ENCODE measurements at regions not wholly inside any gene's neighbourhood (a gene's known extent, or its start where the extent isn't known, plus 50 kb on each side); places are given as distances from the start of the nearest gene placed in this dataset.

GRCh38 chr2:5592916-5593315 is 99.3 kb upstream of the SOX11 start:
- TF ChIP-seq, protein P1, sequence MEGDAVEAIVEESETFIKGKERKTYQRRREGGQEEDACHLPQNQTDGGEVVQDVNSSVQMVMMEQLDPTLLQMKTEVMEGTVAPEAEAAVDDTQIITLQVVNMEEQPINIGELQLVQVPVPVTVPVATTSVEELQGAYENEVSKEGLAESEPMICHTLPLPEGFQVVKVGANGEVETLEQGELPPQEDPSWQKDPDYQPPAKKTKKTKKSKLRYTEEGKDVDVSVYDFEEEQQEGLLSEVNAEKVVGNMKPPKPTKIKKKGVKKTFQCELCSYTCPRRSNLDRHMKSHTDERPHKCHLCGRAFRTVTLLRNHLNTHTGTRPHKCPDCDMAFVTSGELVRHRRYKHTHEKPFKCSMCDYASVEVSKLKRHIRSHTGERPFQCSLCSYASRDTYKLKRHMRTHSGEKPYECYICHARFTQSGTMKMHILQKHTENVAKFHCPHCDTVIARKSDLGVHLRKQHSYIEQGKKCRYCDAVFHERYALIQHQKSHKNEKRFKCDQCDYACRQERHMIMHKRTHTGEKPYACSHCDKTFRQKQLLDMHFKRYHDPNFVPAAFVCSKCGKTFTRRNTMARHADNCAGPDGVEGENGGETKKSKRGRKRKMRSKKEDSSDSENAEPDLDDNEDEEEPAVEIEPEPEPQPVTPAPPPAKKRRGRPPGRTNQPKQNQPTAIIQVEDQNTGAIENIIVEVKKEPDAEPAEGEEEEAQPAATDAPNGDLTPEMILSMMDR (IDR thresholded peaks at IDR 0.05), result no peak
- intact Hi-C loops (cut with DNase I, micrococcal nuclease), result no loop called here
- peaks cover 48% of the 10 kb centered on the region for H3K9me3 ChIP-seq
- no peaks in the 10 kb centered on the region for H3K36me3 ChIP-seq (ENCODE audit: low read depth)
- ATAC-seq (no peak), DNase-seq (no peak)
- no peaks in the 10 kb centered on the region for H3K4me1 ChIP-seq (ENCODE audit: low read depth)
- no peak overlapping the region for H3K4me3 ChIP-seq

GRCh38 chr2:5594249-5594695 is 97.9 kb upstream of the SOX11 start:
- Histone ChIP-seq H3K4me1 (ENCODE audit: low read depth) (no peaks in the 10 kb centered on the region), H3K4me3 (no peak overlapping the region), H3K36me3 (ENCODE audit: low read depth) (no peaks in the 10 kb centered on the region), H3K9me3 (peaks cover 49% of the 10 kb centered on the region)
- TF ChIP-seq, protein P1 (IDR thresholded peaks at IDR 0.05), result no peak
- DNase-seq (no peak), ATAC-seq (no peak)
- intact Hi-C loops (cut with DNase I, micrococcal nuclease), result no loop called here

DNA sequence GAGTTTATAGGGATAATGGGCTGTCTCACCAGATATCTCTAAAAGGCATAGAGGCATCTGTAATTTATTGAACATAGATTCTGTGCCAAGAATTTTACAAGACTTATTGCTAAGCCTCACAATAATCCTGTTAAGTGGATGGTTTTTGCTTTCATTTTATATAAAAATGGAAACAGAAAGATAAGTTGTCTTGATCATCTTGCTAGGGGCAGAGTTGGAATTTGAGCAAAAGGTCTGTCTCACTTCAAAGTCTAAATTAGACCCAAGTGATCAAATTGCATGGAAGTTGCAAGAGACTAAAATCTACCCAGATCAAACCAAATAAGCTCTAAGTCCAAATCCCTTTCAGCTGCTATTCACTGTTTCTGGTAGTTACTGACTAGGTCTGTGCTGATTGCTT is 95.3 kb upstream of the SOX11 start:
- H3K36me3 ChIP-seq (ENCODE audit: low read depth), result no peaks in the 10 kb centered on the region
- ATAC-seq (no peak), DNase-seq (no peak)
- intact Hi-C loops (cut with DNase I, micrococcal nuclease), result no loop called here
- peaks cover 41% of the 10 kb centered on the region for H3K9me3 ChIP-seq
- TF ChIP-seq, protein P1 (IDR thresholded peaks at IDR 0.05), result no peak
- H3K4me3 ChIP-seq, result no peak overlapping the region
- H3K4me1 ChIP-seq (ENCODE audit: low read depth), result no peaks in the 10 kb centered on the region

DNA sequence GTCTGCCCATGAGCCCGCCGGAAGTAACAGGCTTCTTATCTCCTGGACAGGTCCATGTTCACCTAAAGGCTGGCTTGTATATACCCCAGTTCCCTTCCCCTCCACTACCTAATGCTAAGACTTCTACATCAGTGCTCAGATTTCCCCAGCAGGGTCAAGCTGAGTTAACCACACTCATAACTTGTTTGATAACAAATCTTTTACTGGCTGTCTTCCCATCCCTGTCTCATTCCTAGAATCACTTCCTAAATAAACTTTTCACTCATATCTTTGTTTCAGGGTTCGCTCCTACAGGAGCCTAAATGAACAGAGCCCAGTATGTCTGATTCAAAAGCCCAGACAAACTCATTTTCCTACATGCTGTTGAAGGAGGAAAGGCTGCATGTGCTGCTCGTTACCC is 94.0 kb upstream of the SOX11 start:
- DNase-seq (no peak), ATAC-seq (no peak)
- Histone ChIP-seq H3K9me3 (peaks cover 42% of the 10 kb centered on the region), H3K4me1 (ENCODE audit: low read depth) (no peaks in the 10 kb centered on the region), H3K4me3 (no peak overlapping the region), H3K36me3 (ENCODE audit: low read depth) (no peaks in the 10 kb centered on the region)
- intact Hi-C loops (cut with DNase I, micrococcal nuclease), result no loop called here
- TF ChIP-seq, protein P1 (IDR thresholded peaks at IDR 0.05), result no peak

DNA sequence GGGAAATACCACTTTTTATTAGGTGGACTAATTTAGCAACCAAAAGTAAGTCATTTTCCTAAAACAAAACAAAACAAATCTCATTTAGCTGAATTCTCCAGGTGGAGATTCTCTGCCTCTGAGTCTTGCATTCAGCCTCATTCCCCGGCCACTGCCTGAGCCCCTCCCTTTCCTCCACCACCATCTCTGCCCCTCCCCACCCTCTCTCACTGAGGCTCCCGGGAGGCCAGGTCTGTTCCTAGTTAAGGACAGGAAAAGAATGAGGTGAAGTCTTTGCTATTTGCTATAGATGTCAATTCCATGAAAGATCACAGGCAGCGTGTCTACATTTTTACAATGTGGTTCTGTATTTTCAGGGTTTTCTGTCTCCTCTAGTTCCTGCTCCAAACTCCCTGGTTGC is 83.0 kb upstream of the SOX11 start:
- ATAC-seq (no peak), DNase-seq (no peak)
- TF ChIP-seq, protein P1 (IDR thresholded peaks at IDR 0.05), result no peak
- Histone ChIP-seq H3K4me3 (no peak overlapping the region), H3K36me3 (ENCODE audit: low read depth) (no peaks in the 10 kb centered on the region), H3K9me3 (peaks cover 50% of the 10 kb centered on the region), H3K4me1 (ENCODE audit: low read depth) (no peaks in the 10 kb centered on the region)
- intact Hi-C loops (cut with DNase I, micrococcal nuclease), result no loop called here

DNA sequence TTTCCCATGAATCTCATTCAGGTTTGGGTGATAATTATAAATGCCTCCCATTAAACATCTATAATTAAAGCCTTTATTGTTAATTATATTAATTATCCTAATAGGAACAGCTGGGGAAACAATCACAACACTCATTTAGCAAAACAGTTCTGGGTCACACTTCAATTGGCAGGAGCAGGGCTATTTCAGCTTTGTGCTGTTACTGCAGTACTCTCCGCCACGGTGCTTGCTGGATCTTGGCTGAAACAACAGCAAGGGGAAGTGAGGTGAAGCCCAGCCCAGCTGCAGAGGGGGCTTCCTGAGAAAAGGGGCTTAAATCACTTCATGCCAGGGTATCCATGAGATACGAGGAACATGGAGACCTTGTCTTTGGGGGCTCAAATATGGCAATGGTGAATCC is 79.5 kb upstream of the SOX11 start:
- H3K4me3 ChIP-seq, result no peak overlapping the region
- no peaks in the 10 kb centered on the region for H3K36me3 ChIP-seq (ENCODE audit: low read depth)
- no peaks in the 10 kb centered on the region for H3K4me1 ChIP-seq (ENCODE audit: low read depth)
- DNase-seq (no peak), ATAC-seq (no peak)
- intact Hi-C loops (cut with DNase I, micrococcal nuclease), result no loop called here
- TF ChIP-seq, protein P1 (IDR thresholded peaks at IDR 0.05), result no peak
- H3K9me3 ChIP-seq, result peaks cover 49% of the 10 kb centered on the region
